CD4-positive, alpha-beta T cell (primary cell): ENCODE measurements at regions not wholly inside any gene's neighbourhood (a gene's known extent, or its start where the extent isn't known, plus 50 kb on each side); places are given as distances from the start of the nearest gene placed in this dataset.

Experiments used
- ATAC-seq: fragments of 200-7000 bp; cut with Tn5 transposase; one replicate; pipeline ENCODE4 v1.10.0; 2022; ENCODE audit warnings: mild to moderate bottlenecking; ENCODE audit not compliant: poor library complexity
- CTCF ChIA-PET: fragments of 350-600 bp; sonication (Branson Sonifier 250); formaldehyde crosslinking; loops from one replicate; lab custom pipeline; 2021; ENCODE audit warnings: antibody characterized with exemption, inconsistent platforms; lab: Charles Lee
- POLR2A ChIA-PET: fragments of 350-600 bp; sonication (Branson Sonifier 250); formaldehyde crosslinking; loops from one replicate; lab custom pipeline; 2021; ENCODE audit warnings: antibody characterized with exemption, inconsistent platforms; lab: Charles Lee
- DNase-seq, 14 experiments: peaks; one replicate each; pipeline ENCODE4 v3.0.0-alpha.2; 2013 to 2020; ENCODE audit warnings: mixed read lengths in 2 of 14
- H3K27ac ChIP-seq, 2 donors: one replicate each; pipeline versions ENCODE4 v1.5.1 to v1.7.0; 2013; ENCODE audit warnings: low read length in 2 of 2, low read depth in 1 of 2, mild to moderate bottlenecking in 1 of 2
- H3K27me3 ChIP-seq, 2 experiments: 1 replicate in 1 of 2; 2 replicates in 1 of 2; pipeline versions ENCODE4 v1.6.1 to v1.7.0; 2013; ENCODE audit warnings: low read length in 2 of 2, control low read depth in 1 of 2, mild to moderate bottlenecking in 1 of 2, moderate library complexity in 1 of 2; ENCODE audit not compliant: insufficient read depth in 2 of 2, control insufficient read depth in 1 of 2
- H3K36me3 ChIP-seq: one replicate; pipeline ENCODE4 v1.6.1; 2013; ENCODE audit warnings: low read length, control low read depth; ENCODE audit not compliant: insufficient read depth
- H3K4me1 ChIP-seq: one replicate; pipeline ENCODE4 v1.6.1; 2013; ENCODE audit warnings: low read length, control low read depth; ENCODE audit not compliant: insufficient read depth
- H3K4me3 ChIP-seq: one replicate; pipeline ENCODE4 v1.5.1; 2013; ENCODE audit warnings: mild to moderate bottlenecking, low read length, moderate library complexity
- H3K9me3 ChIP-seq, 2 experiments: 1 replicate in 1 of 2; 2 replicates in 1 of 2; pipeline versions ENCODE4 v1.6.1 to v1.7.0; 2013; ENCODE audit warnings: low read length in 2 of 2, mild to moderate bottlenecking in 2 of 2, control low read depth in 1 of 2, moderate library complexity in 1 of 2; ENCODE audit not compliant: control insufficient read depth in 1 of 2, insufficient read depth in 1 of 2
- H3K27ac Mint-ChIP-seq: one replicate; pipeline ENCODE4 v1.8.0; 2020; ENCODE audit warnings: mixed read lengths
- H3K27me3 Mint-ChIP-seq: one replicate; pipeline ENCODE4 v1.8.0; 2021; ENCODE audit warnings: mixed read lengths
- H3K36me3 Mint-ChIP-seq: one replicate; pipeline ENCODE4 v1.8.0; 2021; ENCODE audit warnings: low read depth, mixed read lengths
- H3K4me1 Mint-ChIP-seq: one replicate; pipeline ENCODE4 v1.8.0; 2021; ENCODE audit warnings: low read depth, mixed read lengths
- H3K4me3 Mint-ChIP-seq: one replicate; pipeline ENCODE4 v1.8.0; 2020; ENCODE audit warnings: mild to moderate bottlenecking, mixed read lengths
- H3K9me3 Mint-ChIP-seq: one replicate; pipeline ENCODE4 v1.8.0; 2020; ENCODE audit warnings: mixed read lengths
- intact Hi-C, 2 experiments: fragments of 100-400 bp; cut with DNase I in 1 of 2; cut with micrococcal nuclease in 1 of 2; formaldehyde crosslinking; loops; one replicate each; pipeline versions ENCODE4 v1.15.1 to v1.9.0; 2023 to 2025; cut with DNase I, micrococcal nuclease
- TF ChIP-seq, protein P1 (sequence below): fragments of 200-600 bp; IDR thresholded peaks from one replicate; pipeline ENCODE4 v1.8.0; 2022; ENCODE audit warnings: antibody characterized with exemption, mild to moderate bottlenecking

DNA sequence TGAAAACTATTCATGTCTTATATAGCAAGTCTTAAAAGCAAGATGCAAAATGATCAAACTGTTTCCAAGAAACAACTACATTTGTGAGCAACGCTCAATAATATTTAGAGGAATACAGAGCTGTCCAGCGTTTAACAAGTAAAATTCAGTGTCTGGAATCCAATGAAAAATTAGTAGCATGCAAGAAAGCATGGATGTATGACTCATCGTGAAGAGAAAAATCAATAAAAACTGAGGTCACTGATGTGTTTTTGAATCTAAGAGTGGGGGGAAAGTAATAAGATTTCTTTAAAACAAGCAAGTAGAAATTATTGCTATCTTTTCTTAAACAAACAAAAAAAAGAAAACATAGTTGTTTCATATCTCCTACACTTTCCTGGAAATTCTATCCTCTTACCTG is 600.3 kb upstream of the GOLIM4 start:
- Histone ChIP-seq H3K27ac (no peak overlapping the region), H3K4me1 (no peaks in the 10 kb centered on the region), H3K36me3 (no peaks in the 10 kb centered on the region), H3K4me3 (no peak overlapping the region), H3K27me3 (no peaks in the 10 kb centered on the region), H3K9me3 (peaks cover 0 to 11% of the 10 kb centered on the region in 2 experiments)
- no peaks in the 10 kb centered on the region for H3K27me3 Mint-ChIP-seq
- intact Hi-C loops: no loop called here
- ATAC-seq (no peak), DNase-seq (no peak)
- no peaks in the 10 kb centered on the region for H3K36me3 Mint-ChIP-seq
- TF ChIP-seq, protein P1, sequence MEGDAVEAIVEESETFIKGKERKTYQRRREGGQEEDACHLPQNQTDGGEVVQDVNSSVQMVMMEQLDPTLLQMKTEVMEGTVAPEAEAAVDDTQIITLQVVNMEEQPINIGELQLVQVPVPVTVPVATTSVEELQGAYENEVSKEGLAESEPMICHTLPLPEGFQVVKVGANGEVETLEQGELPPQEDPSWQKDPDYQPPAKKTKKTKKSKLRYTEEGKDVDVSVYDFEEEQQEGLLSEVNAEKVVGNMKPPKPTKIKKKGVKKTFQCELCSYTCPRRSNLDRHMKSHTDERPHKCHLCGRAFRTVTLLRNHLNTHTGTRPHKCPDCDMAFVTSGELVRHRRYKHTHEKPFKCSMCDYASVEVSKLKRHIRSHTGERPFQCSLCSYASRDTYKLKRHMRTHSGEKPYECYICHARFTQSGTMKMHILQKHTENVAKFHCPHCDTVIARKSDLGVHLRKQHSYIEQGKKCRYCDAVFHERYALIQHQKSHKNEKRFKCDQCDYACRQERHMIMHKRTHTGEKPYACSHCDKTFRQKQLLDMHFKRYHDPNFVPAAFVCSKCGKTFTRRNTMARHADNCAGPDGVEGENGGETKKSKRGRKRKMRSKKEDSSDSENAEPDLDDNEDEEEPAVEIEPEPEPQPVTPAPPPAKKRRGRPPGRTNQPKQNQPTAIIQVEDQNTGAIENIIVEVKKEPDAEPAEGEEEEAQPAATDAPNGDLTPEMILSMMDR: no peak
- CTCF ChIA-PET: no interaction called here
- peaks cover under 1% of the 10 kb centered on the region for H3K9me3 Mint-ChIP-seq
- no peak overlapping the region for H3K27ac Mint-ChIP-seq
- no peak overlapping the region for H3K4me3 Mint-ChIP-seq
- no peaks in the 10 kb centered on the region for H3K4me1 Mint-ChIP-seq
- POLR2A ChIA-PET: no interaction called here

DNA sequence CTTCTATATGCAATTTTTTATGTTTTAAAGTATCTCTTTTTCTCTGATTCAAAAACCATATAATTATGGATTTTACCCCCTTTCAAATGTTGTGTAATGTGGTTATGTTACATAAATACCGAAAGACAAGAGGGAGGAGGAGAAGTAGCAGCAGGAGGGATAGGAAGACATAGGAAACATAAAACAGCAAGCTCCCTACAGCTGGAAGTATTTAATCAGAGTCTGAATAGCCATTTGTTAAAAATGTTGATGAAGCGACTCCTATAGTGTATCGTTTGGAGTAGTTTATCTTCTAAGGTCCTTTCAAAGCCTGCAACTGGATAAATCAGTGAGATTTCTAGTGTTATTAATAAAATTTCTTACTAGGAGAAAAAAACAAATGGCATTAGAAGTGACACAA is 598.1 kb upstream of the GOLIM4 start:
- ChIA-PET CTCF (no interaction called here), POLR2A (no interaction called here)
- no peaks in the 10 kb centered on the region for H3K4me1 Mint-ChIP-seq
- no peak overlapping the region for H3K27ac Mint-ChIP-seq
- no peak overlapping the region for H3K4me3 Mint-ChIP-seq
- H3K9me3 Mint-ChIP-seq: no peaks in the 10 kb centered on the region
- peaks cover 0 to 9% of the 10 kb centered on the region in 2 experiments for H3K9me3 ChIP-seq
- no peaks in the 10 kb centered on the region for H3K36me3 ChIP-seq
- DNase-seq (no peak), ATAC-seq (no peak)
- no peaks in the 10 kb centered on the region for H3K27me3 ChIP-seq
- TF ChIP-seq, protein P1: no peak
- H3K27ac ChIP-seq: no peak overlapping the region
- H3K27me3 Mint-ChIP-seq: no peaks in the 10 kb centered on the region
- no peak overlapping the region for H3K4me3 ChIP-seq
- no peaks in the 10 kb centered on the region for H3K36me3 Mint-ChIP-seq
- intact Hi-C loops: no loop called here
- no peaks in the 10 kb centered on the region for H3K4me1 ChIP-seq

DNA sequence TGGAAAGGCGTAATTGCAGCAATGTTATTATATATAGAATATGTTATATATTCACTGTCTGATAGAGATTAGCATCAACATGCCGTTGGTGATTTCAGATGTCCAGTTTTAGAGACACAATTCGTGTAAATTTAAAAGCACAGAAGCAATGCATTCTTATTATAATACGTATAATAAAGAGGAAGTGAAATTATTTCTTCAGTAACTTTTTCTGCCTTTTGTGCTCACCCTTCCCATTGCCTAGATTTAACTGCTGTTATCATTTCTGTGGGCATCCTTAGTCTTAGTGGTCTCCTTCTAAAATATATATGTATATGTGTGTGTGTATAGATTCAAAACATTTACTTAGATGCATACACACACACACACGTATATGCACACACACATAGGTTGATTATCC is 592.5 kb upstream of the GOLIM4 start:
- intact Hi-C loops: no loop called here
- Mint-ChIP-seq H3K27me3 (no peaks in the 10 kb centered on the region), H3K27ac (no peak overlapping the region), H3K4me1 (no peaks in the 10 kb centered on the region), H3K9me3 (no peaks in the 10 kb centered on the region), H3K4me3 (no peak overlapping the region), H3K36me3 (no peaks in the 10 kb centered on the region)
- TF ChIP-seq, protein P1: no peak
- no peak for DNase-seq
- Histone ChIP-seq H3K4me1 (no peaks in the 10 kb centered on the region), H3K27me3 (no peaks in the 10 kb centered on the region), H3K4me3 (no peak overlapping the region), H3K9me3 (peaks cover 0 to 4% of the 10 kb centered on the region in 2 experiments), H3K27ac (no peak overlapping the region), H3K36me3 (no peaks in the 10 kb centered on the region)
- no peak for ATAC-seq
- POLR2A ChIA-PET: no interaction called here
- CTCF ChIA-PET: no interaction called here
